DMS79 (cell line): ENCODE measurements at regions not wholly inside any gene's neighbourhood (a gene's known extent, or its start where the extent isn't known, plus 50 kb on each side); places are given as distances from the start of the nearest gene placed in this dataset.
"Not testable (repeated sequence)": the region's sequence is repeated elsewhere in the genome, so short reads cannot be mapped to it uniquely, and the experiment has no call there.

ENCODE experiments used
- DNase-seq: peaks from one replicate; lab custom pipeline; 2025; lab: John Stamatoyannopoulos, UW

DNA sequence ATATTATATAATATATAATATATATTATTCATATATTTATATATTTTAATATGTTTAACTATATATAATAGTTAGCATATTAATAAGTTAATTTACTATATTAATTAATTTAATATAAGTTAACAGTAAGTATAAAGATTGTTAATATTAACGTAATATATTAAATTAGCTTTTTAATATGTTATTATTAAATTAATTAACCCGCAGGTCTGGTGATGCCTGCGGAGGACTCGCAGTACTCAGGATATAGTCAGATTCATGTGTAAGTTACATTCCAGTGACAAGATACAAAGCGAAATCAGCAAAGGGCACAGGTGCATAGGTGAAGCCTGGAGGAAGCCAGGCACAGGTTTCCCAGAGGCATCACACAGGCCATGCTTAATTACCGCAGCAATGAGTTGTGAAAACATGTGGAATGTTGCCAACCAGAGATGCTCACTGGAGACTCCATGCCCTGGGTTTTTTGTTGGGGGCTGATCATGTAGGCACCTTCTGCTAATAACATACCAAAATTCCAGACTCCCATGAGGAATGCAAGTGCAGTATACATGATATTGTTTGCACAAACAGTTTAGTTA is 130.4 kb upstream of the MPHOSPH6 start:
- DNase-seq = no peak

DNA sequence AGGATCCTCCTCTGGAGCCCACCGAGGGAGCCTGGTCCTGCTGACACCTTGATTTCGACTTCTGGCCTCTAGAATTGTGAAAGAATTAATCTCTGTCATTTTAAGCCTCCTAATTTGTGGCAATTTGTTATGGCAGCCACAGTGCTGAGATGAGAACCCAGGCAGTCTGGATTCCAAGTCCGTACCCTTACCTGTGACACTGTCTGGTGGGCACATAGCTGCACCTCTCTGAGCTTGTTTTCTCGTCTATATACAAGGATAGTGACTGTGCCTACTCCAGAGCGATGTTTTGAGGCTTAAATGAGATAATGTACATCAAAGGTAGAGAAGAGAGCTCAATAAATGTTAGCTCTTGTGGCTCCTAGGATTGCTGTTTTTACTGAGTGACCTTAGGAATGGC is 128.4 kb upstream of the MPHOSPH6 start:
- DNase-seq = no peak

DNA sequence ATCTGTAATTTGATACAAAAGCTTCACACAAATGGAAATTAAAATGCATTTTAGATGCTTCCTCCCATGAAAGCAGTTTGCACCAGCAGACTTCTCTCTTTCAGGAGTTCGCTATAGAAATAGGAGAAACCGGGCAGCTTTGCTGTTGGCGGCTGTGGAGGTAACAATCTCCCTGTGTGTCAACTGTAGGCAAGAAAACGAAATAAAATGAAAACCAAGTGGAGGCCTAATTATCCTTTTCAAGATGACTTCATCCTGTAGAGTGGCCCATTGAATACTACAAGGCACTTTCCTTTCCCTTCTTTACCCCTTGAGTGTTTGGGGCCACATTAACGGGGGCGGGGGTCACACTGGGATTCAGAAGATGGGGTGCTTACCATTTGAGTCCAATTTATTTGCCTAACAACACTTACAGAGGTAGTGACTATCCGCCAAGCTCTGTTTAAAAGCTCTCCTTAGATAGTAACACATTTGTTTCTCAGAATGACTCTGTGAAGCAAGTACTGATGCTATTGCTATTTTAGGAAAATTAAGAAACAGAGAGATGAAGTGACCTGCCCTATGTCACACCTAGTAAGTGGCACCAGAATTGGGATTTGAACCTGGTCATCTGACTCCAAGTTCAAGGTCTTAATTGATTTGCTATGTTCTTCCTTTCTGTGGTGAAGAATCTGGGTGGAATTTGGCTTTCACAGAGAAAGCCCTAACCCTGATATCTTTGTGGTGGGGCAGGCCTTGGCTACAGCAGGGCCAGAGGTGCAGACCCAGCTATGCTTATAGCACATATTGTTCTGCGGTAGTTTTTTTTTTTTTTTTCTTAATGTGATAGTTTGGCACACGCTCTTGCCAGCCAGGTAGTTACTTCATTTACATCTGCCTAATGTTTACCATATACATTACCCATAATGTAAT is 125.5 kb upstream of the MPHOSPH6 start:
- no peak for DNase-seq

DNA sequence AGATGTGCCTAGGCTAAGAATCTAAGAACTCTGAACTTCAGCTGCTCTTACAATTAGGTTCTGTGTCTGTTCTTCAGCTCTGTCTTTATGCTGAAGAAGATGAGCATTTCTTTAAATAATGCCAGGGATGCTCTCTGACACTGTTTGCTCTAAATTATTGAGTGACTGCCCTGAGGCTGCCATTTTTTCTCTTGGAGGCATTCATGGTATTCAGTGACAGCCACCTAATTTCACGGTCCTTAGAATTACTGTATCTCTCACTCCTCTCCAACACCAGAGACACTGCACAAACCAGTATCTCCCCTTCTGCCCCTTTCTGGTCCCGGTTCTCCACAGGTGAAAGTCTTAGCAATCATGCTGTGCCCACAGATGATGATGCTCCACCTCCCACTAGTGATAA is 123.6 kb upstream of the MPHOSPH6 start:
- DNase-seq = no peak

DNA sequence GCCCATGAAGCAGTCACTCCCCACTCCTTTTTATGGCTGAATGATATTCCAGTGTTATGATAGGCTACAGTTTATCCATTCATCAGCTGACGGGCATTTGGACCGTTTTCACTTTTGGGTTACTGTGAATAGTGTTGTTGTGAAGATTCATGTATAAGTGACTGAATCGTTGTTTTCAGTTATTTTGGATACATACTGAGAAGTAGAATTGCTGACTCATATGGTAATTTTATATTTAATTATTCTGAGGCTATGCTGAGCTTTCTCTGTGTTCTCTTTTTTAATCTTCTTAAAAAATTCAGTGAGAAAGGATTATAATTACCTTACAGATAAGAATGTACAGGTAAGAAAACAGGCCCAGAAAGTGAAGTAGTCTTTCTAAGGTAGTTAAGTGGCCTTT is 117.9 kb upstream of the MPHOSPH6 start:
- DNase-seq = no peak

DNA sequence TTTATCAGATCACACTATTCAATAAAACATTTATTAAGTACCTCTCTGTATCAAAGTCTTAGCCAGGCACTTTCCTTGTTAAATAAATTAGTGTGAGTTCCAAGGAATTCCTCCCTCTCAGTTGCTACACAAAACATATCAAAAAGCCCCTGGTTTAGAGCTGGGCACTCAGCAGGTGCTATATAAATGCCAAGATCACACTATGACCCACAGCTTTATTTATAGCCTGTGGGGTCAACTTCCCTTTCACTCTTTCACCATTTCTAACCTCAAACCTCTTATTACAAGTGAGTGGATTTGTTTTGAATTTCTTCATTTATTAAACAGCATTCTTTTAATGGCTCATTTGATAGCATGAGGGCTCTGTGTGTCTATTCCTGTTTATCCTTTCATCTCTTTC is 112.6 kb upstream of the MPHOSPH6 start:
- no peak for DNase-seq

DNA sequence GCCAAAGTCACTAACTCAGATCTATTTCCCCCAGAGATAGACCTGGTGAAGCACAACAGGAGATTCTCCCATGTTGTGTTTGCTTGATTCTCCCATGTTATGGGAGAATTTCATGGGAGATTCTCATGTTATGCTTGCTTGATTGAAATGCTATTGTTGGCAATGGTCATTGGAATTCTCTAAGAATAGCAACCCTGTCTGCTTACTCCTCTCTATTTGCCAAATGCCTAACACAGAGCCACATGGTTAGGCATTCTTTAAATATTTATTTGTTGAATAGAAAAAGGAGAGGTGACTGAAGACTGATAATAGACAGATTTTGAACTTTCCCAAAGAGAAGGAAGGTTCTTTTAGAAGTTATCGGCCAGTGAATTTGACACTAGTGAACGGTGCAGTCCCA is 111.5 kb upstream of the MPHOSPH6 start:
- no peak for DNase-seq

DNA sequence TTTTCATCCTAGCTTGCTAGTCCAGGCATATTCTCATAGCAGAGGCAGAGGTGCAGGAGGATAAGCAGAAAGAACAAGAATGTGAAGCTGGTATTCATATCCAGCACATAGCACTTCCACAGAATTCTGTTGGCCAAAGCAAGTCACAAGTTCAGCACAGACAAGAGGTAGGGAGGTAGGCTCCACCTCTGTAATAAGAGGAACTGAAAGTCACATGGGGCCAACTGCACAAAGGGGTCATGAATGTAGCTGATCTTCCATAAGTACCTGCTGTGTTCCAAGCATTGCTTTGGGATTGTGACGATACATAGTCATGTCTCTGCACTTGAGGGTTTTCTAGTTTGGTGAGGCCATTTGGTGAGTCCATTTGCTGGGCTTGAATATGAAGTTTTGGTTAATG is 110.8 kb upstream of the MPHOSPH6 start:
- no peak for DNase-seq

DNA sequence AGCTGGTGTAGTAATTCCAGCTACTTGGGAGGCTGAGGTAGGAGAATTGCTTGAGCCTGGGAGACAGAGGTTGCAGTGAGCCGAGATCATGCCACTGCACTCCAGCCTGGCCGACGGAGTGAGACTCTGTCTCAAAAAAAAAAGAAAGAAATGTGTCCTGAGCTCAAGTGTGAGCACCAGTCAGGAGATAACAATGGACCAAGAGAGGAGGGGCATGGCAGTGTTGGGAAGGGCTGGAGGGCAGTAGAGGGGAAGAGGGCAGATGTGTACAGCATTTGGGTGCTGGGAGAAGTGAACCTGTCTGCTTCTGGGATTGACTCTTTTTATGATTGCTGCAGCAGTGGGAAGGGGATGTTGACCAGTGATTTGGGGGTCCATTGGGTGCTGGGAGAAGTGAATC is 105.3 kb upstream of the MPHOSPH6 start:
- not testable (repeated sequence) for DNase-seq

DNA sequence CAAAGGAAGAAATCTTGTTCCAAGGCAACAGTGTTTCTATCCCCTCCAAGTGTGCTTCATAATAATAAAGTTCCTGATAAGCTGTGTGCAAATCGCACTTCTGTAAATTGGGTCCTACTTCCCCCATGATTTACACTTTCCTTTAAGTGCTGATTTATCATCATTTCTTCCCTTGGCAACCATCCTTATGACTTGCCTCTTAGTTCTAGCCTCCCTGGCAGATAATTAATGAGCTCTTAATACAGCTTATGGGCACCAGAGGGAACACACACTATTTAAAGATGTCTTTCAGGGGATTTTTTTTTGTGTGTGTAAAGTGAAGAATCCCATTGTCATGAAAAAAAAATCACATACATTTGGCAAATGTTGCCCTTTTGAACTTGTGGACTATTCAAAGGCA is 101.6 kb upstream of the MPHOSPH6 start:
- no peak for DNase-seq

DNA sequence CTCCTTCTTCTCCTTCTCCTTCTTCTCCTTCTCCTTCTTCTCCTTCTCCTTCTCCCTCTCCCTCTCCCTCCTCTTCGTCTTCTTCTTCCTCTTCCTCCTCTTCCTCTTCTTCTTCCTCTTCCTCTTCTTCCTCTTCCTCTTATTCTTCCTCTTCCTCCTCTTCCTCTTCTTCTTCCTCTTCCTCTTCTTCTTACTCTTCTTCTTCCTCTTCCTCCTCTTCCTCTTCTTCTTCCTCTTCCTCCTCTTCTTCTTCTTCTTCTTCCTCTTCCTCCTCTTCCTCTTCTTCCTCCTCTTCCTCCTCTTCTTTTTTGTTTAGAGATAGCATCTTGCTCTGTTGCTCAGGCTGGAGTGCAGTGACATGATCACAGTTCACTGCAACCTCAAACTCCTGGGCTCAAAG is 97.7 kb upstream of the MPHOSPH6 start:
- DNase-seq = not testable (repeated sequence)

DNA sequence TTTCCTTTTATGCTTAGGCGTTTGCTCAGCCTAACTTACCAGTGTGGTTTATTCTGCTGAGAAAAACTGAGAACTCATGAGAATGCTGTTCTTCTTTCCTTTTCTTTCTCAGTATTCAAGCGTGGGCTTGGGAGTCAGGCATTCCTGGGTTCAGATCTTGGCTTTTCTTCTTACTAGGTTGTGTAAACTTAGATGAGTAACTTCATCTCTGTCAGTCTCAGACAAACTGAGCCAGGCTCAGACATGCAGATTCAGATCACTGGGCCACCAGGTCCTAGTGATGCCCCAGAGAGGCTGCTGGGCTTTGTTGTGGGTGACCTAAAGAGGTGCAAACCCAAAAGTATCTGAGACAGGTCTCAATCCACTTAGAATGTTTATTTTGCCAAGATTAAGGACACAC is 95.8 kb upstream of the MPHOSPH6 start:
- no peak for DNase-seq

DNA sequence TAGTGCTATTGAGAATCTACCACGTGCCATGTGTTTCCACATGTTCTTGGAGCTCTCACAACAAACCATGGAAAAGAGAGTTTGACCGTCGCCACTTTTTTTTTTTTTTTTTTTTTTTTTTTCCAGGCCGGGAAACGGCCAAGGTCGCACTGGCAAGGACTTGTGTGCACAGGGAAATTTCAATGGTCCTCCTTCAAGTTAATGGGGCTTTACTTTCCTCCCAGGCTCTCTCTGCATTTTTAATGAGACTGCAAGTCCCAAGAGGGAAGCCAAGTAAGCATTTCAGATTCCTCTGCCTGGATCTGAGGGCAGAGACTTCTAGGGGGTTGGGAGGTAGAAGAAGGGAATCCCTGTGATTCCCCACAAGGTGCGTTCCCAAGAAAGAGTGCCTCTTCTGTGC is 94.7 kb upstream of the MPHOSPH6 start:
- DNase-seq = peak; percentile 2

DNA sequence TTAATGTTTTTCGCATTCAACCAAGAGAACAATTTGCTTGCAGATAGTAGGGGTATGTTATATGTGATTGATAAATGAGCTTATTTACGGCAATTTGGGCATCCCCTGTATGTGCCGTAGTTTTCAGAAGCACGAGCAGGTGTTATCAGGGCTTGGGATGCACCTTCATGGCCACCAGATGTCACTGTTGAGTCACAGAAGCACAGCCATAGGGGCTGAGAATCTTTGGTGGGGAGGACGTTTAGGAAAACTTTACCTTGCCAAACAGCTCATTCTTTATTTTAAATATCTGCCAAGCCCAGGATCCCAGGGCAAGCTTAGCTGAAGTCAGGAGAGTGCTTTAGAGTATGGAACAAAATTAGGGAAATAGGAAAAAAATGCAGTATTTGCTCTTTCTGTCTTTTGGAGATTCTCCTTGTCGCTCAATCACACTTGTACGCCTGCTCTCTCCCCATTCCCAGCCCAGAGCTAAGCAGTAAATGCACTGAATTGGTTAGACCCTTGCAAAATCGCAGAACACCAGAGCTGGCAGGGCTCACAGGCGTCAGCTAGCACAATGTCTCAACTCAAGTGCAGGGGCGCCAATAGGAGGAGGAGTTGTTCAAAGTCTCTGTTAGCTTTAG is 93.6 kb upstream of the MPHOSPH6 start:
- DNase-seq = no peak

DNA sequence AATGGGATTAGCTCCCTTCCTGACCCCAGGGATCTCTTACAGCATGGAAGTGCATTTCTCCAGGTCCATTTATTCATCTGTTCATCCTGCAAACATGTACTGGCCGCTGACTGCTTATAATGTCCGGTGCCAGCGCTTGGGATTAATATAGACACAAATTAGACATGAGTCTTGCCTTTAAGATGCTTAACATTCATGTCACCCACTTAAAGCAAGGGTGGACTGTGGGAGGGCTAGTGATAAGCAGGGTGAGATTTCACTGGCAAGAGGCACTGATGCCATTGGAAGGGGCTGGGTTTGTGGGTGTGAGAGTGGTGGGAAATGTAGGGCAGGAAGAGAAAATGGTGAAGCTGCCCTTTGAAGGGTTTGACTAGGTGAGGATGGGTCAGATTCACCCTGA is 92.2 kb upstream of the MPHOSPH6 start:
- no peak for DNase-seq

DNA sequence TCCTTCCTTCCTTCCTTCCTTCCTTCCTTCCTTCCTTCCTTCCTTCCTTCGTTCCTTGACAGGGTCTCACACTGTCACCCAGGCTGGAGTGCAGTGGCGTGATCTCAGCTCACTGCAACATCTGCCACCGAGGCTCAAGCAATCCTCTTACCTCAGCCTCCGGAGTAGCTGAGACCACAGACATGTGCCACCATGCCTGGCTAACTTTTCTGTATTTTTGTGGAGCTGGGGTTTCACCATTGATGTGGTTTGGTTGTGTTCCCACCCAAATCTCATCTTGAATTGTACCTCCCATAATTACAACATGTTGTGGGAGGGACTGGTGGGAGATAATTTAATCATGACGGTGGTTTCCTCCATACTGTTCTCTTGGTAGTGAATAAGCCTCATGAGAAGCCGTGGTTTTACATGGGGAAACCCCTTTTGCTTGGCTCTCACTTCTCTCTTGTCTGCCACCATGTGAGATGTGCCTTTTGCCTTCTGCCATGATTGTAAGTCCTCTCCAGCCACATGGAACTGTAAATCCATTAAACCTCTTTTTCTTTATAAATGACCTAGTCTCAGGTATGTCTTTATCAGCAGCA is 90.3 kb upstream of the MPHOSPH6 start:
- DNase-seq = no peak

DNA sequence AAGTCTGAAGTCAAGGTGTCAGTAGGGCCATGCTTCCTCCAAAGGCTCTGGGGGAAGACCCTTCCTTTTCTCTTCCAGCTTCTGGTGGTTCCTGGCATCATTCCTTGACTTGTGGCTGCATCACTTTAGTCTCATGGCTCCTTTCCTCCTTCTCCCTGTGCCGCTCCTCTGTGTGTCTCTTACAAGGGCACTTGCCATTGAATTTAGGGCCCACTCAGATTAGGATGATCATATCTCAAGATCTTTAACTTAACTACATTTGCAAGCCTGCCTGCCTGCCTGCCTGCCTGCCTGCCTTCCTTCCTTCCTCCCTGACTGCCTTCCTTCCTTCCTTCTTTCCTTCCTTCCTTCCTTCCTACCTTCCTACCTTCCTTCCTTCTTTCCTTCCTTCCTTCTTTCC is 89.7 kb upstream of the MPHOSPH6 start:
- DNase-seq = no peak

DNA sequence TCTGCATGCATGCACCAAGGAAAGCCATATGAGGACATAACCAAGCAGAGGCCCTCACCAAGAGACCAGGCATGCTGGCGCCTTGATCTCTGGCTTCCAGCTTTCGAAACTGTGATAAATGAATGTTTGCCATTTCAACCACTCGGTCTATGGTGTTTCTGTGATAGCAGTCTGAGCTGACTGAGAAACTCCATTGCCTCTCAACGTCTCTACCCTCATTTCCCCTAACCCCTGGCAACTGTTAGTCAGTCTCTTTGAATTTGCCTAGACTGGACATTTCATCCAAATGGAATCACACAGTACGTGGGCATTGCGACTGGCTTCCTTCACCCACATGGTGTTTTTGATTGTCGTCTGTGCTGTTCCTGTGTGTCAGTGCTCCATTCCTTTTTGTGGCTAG is 88.0 kb upstream of the MPHOSPH6 start:
- DNase-seq = no peak

DNA sequence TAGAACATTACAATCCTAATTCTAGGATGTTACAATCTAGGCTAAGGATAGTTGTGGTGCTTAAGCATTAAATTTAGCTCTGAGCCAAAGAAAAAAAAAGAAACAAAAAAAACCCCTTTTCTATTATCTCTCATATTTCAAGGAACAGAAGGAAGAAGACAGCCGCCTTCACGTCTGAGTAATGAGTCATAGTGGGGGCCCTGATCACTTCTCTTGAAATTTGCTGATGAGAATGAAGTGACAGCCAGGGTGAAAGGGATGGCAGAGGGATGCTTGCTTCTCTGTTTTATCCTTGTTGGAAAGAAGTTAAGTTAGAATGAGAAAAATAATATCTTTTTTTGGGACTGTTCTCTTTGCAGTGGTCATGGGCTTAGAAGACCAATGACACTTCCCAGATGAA is 82.6 kb upstream of the MPHOSPH6 start:
- DNase-seq = no peak

DNA sequence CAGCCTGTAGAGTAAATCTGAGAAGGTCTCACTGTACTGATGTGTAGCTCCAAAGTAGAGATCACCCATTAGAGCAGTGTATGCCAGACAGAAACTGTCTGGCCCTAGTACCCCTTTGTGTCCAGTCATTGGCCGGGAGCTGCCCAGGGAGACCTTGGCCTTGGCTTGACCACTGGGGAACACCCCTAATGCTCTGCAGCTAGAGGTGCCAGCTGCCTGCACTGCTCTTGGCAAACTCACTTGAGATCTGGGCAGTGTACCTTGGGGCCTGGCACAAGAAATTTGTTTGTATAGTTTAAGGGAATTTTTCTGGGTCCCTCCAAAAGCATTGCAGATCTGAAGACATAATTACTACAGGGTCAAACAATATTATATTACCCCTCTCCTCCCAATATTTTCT is 78.7 kb upstream of the MPHOSPH6 start:
- no peak for DNase-seq

DNA sequence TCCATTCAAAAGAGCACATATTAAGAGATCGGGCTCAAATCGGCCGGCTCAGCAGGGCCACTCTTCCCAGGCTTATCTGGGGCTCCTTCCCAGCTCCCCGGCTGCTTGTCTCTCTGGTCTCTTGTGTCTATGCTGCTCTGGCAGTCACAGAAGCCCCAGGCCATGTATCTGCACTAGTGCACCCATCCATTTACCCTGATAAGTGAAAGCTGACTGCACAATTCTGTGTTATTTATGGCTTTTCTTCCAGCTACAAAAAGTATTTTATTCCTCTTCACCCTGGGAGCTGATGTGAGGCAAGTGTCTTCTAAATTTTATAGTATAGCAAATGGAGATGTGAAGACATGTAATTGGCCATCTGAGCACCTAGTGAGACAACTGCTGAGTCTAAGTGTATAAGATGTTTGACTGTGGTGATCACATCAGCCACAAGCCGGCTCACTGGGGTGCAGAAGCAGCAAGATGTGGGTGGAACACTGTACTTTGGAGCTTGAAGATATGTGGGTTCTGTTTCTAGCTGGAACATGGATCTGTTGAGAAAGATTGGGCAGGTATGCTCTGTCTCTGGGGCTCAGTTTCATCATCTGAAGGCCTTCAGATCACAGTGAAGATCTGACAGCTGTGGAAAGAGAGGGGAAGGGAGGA is 78.1 kb upstream of the MPHOSPH6 start:
- no peak for DNase-seq

DNA sequence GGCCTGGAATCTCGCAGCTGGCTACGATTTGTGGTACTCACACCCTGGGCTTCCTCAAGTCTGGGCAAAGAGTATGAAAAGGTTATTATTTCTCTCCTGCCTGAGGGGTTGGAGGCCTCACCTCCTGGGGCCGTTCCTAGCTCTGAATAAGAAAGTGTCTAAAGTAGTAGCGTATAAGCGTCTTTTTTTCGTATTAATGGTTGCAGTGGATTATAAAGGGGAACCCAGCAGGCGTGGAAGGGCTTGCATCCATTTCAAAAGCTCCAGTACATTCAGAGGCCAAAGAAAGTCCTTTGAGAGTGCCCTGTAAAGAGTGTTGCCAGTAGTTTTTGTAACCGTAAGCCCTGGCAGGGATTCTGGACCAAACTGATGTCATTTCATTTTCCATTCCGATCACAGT is 72.2 kb upstream of the MPHOSPH6 start:
- DNase-seq = no peak
